ENCODE measurements at regions not wholly inside any gene's neighbourhood (a gene's known extent, or its start where the extent isn't known, plus 50 kb on each side); places are given as distances from the start of the nearest gene placed in this dataset.

DNA sequence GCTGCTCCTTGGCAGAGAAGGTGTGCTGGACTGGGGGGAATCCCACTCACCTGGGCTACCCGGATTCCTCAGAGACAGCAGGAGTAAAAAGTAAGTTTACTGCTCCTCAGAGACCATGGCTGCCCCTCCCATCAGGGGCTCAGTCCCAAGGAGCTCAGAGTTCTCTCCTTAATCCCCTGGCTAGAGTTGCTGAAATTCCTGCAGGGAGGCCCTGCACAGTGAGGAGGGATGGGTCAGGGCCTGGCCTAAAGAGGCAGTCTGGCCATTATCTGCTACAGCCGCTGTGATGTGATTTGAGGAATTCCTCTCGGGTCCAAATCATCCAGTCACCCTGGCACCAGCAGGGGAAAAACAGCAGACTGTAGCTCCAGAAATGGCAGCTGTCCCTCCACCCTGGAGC is 502.5 kb downstream of the PCDH17 start:
- no peak for TF ChIP-seq CTCF (IDR thresholded peaks at IDR 0.05)
- Histone ChIP-seq H3K4me3 (no peak overlapping the region), H3K27ac (no peak overlapping the region)
- DNase-seq (ENCODE audit: low spot score) = no peak

DNA sequence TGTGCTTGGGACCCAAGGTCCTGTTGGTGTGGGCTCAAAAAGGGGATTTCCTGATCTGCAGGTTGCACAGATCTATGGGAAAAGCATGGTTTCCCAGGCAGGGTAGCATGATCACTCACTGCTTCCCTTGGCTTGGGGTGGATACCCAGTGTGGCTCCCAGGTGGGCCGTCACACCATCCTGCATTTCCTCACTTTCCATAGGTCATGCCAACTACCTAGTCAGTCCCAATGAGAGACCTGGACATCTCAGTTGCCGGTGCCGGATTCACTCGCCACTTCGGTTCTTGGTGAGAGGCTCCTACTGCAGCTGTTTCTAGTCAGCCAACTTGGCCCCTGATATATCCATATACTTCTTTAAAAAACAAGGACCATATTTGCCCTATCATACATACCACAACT is 503.0 kb downstream of the PCDH17 start:
- DNase-seq (ENCODE audit: low spot score) = no peak
- TF ChIP-seq CTCF (IDR thresholded peaks at IDR 0.05) = no peak
- no peak overlapping the region for H3K27ac ChIP-seq
- H3K4me3 ChIP-seq = no peak overlapping the region

- DNase-seq (ENCODE audit: low spot score) = no peak
- TF ChIP-seq CTCF (IDR thresholded peaks at IDR 0.05) = no peak
- no peak overlapping the region for H3K4me3 ChIP-seq
- H3K27ac ChIP-seq = no peak overlapping the region
These were observed 511.4 kb downstream of the PCDH17 start for GRCh38 chr13:58142952-58143351.

- TF ChIP-seq CTCF (IDR thresholded peaks at IDR 0.05) = no peak
- no peak for DNase-seq (ENCODE audit: low spot score)
These were observed 513.1 kb downstream of the PCDH17 start for GRCh38 chr13:58144616-58145015.

GRCh38 chr13:58151452-58151851 is 519.9 kb downstream of the PCDH17 start:
- Histone ChIP-seq H3K27ac (no peak overlapping the region), H3K4me3 (no peak overlapping the region)
- no peak for DNase-seq (ENCODE audit: low spot score)
- no peak for TF ChIP-seq CTCF (IDR thresholded peaks at IDR 0.05)

More at GRCh38 chr13:58144616-58145015, 513.1 kb downstream of the PCDH17 start:
- Histone ChIP-seq H3K27ac (no peak overlapping the region), H3K4me3 (no peak overlapping the region)

DNA sequence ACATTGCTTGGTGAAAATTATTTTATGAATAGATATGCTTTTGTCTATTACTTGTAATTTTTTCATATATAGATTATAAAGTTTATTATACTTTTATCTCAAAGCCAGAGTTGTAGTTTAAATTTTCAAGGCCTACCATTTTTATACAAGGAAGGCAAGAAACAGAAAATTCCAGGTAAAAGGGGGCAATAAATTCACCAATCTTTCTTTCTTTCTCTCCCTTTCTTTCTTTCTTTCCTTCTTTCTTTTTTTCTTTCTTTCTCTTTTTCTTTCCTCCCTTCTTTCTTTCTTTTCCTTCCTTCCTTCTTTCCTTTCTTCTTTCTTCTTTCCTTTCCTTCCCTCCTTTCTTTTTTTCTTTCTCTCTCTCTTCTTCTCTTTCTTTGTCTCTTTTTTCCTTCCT is 529.4 kb downstream of the PCDH17 start:
- TF ChIP-seq CTCF (IDR thresholded peaks at IDR 0.05) = no peak
- H3K27ac ChIP-seq = no peak overlapping the region

GRCh38 chr13:58165617-58166016 is 534.1 kb downstream of the PCDH17 start:
- TF ChIP-seq CTCF (IDR thresholded peaks at IDR 0.05) = no peak
- no peak overlapping the region for H3K4me3 ChIP-seq
- DNase-seq (ENCODE audit: low spot score) = no peak

More for the DNA sequence above, 529.4 kb downstream of the PCDH17 start:
- H3K4me3 ChIP-seq = no peak overlapping the region
- DNase-seq (ENCODE audit: low spot score) = no peak

More at GRCh38 chr13:58165617-58166016, 534.1 kb downstream of the PCDH17 start:
- H3K27ac ChIP-seq = no peak overlapping the region
